Mesothelial cell of epicardium (in vitro differentiated cells): ENCODE measurements at regions not wholly inside any gene's neighbourhood (a gene's known extent, or its start where the extent isn't known, plus 50 kb on each side); places are given as distances from the start of the nearest gene placed in this dataset.

Source experiments
- DNase-seq, 2 experiments: peaks; one replicate each; pipeline ENCODE4 v3.0.0; 2021; ENCODE audit warnings: low spot score in 2 of 2; ENCODE audit not compliant: unreplicated experiment in 2 of 2
- H3K27ac Mint-ChIP-seq: 2 replicates; pipeline ENCODE4 v1.8.0; 2021; ENCODE audit warnings: mixed read lengths
- H3K27me3 Mint-ChIP-seq: 2 replicates; pipeline ENCODE4 v1.8.0; 2021; ENCODE audit warnings: low read depth, mixed read lengths
- H3K36me3 Mint-ChIP-seq: 2 replicates; pipeline ENCODE4 v1.8.0; 2021; ENCODE audit warnings: mixed read lengths
- H3K4me1 Mint-ChIP-seq: 2 replicates; pipeline ENCODE4 v1.8.0; 2021; ENCODE audit warnings: mixed read lengths
- H3K4me3 Mint-ChIP-seq: 2 replicates; pipeline ENCODE4 v1.8.0; 2021; ENCODE audit warnings: mild to moderate bottlenecking, moderate library complexity, mixed read lengths
- H3K9me3 Mint-ChIP-seq: 2 replicates; pipeline ENCODE4 v1.8.0; 2021; ENCODE audit warnings: mixed read lengths
- CTCF ChIP-seq: fragments of 200-600 bp; sonication (generic); IDR thresholded peaks from one replicate; pipeline ENCODE4 v1.5.0; 2021; ENCODE audit warnings: antibody characterized with exemption; ENCODE audit not compliant: unreplicated experiment

DNA sequence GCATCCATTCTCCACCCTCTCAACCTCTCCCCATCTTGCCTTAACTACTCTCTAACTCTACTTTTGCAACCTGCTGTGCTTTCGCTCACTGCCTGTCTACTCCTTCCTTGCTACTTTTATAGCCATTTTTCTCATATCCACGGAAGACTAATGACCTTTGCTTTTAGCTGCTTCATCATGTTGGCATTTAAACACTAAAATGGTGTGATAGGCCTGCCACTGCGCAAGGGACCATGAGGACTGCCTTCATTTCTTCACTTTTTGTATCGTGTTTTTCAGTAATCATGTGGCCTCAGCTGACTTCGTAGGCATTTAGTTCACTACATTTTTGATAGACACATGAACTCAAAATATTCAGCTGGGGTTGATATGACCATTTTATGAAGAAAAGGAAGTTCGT, 252.1 kb downstream of the BCAT1 start:
- H3K27me3 Mint-ChIP-seq, result no peaks in the 10 kb centered on the region
- no peaks in the 10 kb centered on the region for H3K36me3 Mint-ChIP-seq
- TF ChIP-seq CTCF, result no peak
- no peak for DNase-seq
- H3K9me3 Mint-ChIP-seq, result peaks cover 8% of the 10 kb centered on the region
- peaks cover 31% of the 10 kb centered on the region for H3K4me1 Mint-ChIP-seq
- H3K4me3 Mint-ChIP-seq, result no peak overlapping the region
- H3K27ac Mint-ChIP-seq, result peak overlapping the region; percentile 0

DNA sequence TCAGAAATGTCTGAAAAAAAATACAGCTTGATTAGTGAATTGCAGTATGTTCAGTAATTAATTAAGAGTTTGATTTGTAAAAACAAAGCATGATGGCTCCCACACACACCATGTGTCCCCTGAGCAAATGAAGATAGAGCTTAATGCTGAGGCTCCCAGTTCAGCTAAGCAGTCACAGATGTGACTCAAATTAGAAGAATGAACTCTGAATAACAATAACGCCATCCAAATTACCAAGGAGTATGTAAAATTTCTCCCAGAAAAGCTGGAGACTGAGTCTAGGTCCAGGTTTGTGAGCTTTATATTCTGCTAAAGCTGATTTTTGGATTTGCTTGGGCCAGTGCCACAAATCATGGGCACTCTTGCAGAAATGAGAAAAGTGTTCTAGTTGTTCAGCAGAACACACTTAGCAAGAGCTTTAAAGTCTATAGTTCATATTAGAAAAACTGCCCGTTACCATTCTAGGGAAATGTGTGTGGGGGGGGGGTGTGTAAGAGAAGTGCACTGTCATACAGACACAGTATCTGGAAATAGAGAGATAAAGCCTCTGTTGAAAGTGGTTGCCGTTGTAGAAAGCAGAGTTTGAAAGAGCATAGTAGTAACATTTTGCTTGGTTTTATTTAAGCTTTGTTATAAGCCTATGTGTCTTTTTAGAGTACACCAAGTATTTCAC, 253.1 kb downstream of the BCAT1 start:
- peaks cover 31% of the 10 kb centered on the region for H3K4me1 Mint-ChIP-seq
- H3K9me3 Mint-ChIP-seq, result peaks cover 3% of the 10 kb centered on the region
- no peak for DNase-seq

GRCh38 chr12:24695103-24695502, 253.8 kb downstream of the BCAT1 start:
- Mint-ChIP-seq H3K27me3 (no peaks in the 10 kb centered on the region), H3K4me1 (peaks cover 31% of the 10 kb centered on the region), H3K27ac (no peak overlapping the region), H3K9me3 (peaks cover 3% of the 10 kb centered on the region), H3K36me3 (no peaks in the 10 kb centered on the region), H3K4me3 (no peak overlapping the region)
- DNase-seq, result no peak
- TF ChIP-seq CTCF, result no peak

More for the DNA sequence above, 253.1 kb downstream of the BCAT1 start:
- TF ChIP-seq CTCF, result no peak
- H3K36me3 Mint-ChIP-seq, result no peaks in the 10 kb centered on the region
- no peak overlapping the region for H3K27ac Mint-ChIP-seq
- no peaks in the 10 kb centered on the region for H3K27me3 Mint-ChIP-seq
- no peak overlapping the region for H3K4me3 Mint-ChIP-seq

GRCh38 chr12:24688601-24689000, 260.3 kb downstream of the BCAT1 start:
- no peak overlapping the region for H3K27ac Mint-ChIP-seq
- no peaks in the 10 kb centered on the region for H3K4me1 Mint-ChIP-seq
- H3K9me3 Mint-ChIP-seq, result peaks cover 19% of the 10 kb centered on the region
- no peak overlapping the region for H3K4me3 Mint-ChIP-seq
- H3K36me3 Mint-ChIP-seq, result no peaks in the 10 kb centered on the region
- no peak for TF ChIP-seq CTCF
- no peak for DNase-seq
- H3K27me3 Mint-ChIP-seq, result no peaks in the 10 kb centered on the region

DNA sequence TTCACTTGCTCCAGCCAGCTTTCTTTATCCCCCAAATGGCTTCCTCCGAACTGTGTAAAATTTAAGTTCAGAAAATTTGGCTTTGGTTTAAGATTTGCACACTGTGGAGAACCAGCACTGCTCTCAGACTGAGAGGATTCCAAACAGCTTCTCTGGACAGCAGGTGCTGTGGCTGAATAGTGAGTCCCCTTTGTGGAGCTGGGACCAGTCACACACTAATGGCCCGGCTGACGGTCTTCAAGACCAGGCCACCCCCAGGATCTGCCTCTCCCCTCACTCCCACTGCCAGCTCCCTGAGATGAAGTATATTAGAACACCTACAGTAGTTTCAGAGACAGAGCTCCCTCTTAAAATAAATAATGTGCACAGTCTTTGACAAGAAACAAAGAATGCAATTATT, 267.3 kb downstream of the BCAT1 start:
- no peak overlapping the region for H3K27ac Mint-ChIP-seq
- no peak for DNase-seq
- H3K36me3 Mint-ChIP-seq, result no peaks in the 10 kb centered on the region
- peaks cover 5% of the 10 kb centered on the region for H3K4me1 Mint-ChIP-seq
- no peak for TF ChIP-seq CTCF
- H3K9me3 Mint-ChIP-seq, result peaks cover 16% of the 10 kb centered on the region
- no peak overlapping the region for H3K4me3 Mint-ChIP-seq
- no peaks in the 10 kb centered on the region for H3K27me3 Mint-ChIP-seq

DNA sequence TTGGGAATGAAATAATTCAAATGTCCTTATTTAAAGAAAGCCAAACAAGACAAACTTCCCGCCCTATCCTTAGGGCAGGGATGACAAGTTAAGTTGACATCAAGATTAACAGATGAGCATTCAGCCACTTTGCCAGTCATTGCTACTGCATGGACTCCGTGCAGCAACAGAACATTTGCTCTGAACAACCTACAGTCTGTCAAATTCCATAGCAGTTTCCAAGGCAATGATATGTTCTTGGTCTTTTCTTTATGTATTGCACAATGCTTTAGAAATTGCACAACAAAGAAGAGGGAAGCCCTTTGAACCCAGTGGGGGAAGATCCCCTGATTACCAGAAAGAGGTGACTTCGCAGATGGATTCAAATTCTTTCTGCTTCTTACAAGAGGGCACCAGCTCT, 269.8 kb downstream of the BCAT1 start:
- H3K4me3 Mint-ChIP-seq, result no peak overlapping the region
- H3K9me3 Mint-ChIP-seq, result peaks cover 14% of the 10 kb centered on the region
- peaks cover 5% of the 10 kb centered on the region for H3K4me1 Mint-ChIP-seq
- no peak overlapping the region for H3K27ac Mint-ChIP-seq
- no peaks in the 10 kb centered on the region for H3K36me3 Mint-ChIP-seq
- TF ChIP-seq CTCF, result no peak
- H3K27me3 Mint-ChIP-seq, result no peaks in the 10 kb centered on the region
- DNase-seq, result no peak
